ENCODE measurements at regions not wholly inside any gene's neighbourhood (a gene's known extent, or its start where the extent isn't known, plus 50 kb on each side); places are given as distances from the start of the nearest gene placed in this dataset.

DNA sequence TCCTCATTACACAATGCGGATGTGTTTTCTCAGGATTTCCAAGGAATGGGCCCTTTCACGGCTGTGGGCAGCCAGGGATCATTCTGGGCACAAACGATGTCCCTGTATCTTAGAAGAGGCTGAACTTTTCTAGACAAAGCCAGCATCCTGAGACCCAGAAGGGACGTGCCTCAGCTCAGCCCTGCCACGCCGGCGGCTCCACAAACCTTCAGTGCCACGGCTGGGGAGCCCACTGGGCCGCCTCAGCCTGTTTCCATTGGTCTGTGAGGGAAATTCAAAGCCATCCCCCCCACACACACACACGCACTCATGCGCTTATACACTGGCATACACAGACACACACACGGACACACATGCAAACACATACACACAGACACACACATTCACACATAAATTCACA is 344.9 kb upstream of the MKI67 start:
- TF ChIP-seq, protein P1, sequence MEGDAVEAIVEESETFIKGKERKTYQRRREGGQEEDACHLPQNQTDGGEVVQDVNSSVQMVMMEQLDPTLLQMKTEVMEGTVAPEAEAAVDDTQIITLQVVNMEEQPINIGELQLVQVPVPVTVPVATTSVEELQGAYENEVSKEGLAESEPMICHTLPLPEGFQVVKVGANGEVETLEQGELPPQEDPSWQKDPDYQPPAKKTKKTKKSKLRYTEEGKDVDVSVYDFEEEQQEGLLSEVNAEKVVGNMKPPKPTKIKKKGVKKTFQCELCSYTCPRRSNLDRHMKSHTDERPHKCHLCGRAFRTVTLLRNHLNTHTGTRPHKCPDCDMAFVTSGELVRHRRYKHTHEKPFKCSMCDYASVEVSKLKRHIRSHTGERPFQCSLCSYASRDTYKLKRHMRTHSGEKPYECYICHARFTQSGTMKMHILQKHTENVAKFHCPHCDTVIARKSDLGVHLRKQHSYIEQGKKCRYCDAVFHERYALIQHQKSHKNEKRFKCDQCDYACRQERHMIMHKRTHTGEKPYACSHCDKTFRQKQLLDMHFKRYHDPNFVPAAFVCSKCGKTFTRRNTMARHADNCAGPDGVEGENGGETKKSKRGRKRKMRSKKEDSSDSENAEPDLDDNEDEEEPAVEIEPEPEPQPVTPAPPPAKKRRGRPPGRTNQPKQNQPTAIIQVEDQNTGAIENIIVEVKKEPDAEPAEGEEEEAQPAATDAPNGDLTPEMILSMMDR (IDR thresholded peaks at IDR 0.05) = no peak
- TF ChIP-seq POLR2AphosphoS5 (IDR thresholded peaks at IDR 0.05; ENCODE audit: insufficient read depth in 1 of 2, low read depth in 1 of 2) (no peak), POLR2A (IDR thresholded peaks at IDR 0.05) (no peak)
